SK-N-MC (cell line): ENCODE measurements at regions not wholly inside any gene's neighbourhood (a gene's known extent, or its start where the extent isn't known, plus 50 kb on each side); places are given as distances from the start of the nearest gene placed in this dataset.
"Not testable (repeated sequence)": the region's sequence is repeated elsewhere in the genome, so short reads cannot be mapped to it uniquely, and the experiment has no call there.

Experiments
- DNase-seq: peaks from one replicate; pipeline ENCODE4 v3.0.0-alpha.2; 2011; ENCODE audit warnings: low read depth, low spot score
- H3K27ac ChIP-seq: fragments of 200-600 bp; sonication (generic); 2 replicates; pipeline ENCODE4 v1.5.1; 2016; ENCODE audit warnings: mixed run types
- H3K36me3 ChIP-seq: fragments of 200-600 bp; sonication (generic); 2 replicates; pipeline ENCODE4 v1.6.1; 2017; ENCODE audit warnings: antibody characterized with exemption, low read length, mixed read lengths; ENCODE audit not compliant: insufficient read depth
- H3K4me3 ChIP-seq: fragments of 200-600 bp; sonication (generic); 2 replicates; pipeline ENCODE4 v1.5.1; 2016
- H3K9ac ChIP-seq: fragments of 200-600 bp; sonication (generic); 2 replicates; pipeline ENCODE4 v1.8.0; 2017; ENCODE audit warnings: mixed run types, mixed read lengths; ENCODE audit not compliant: insufficient read length
- H3K9me3 ChIP-seq: fragments of 200-600 bp; sonication (generic); 2 replicates; pipeline ENCODE4 v1.6.1; 2017; ENCODE audit warnings: low read depth, mild to moderate bottlenecking, antibody characterized with exemption, low read length, moderate library complexity, mixed read lengths
- EZH2 ChIP-seq: fragments of 200-600 bp; sonication (generic); IDR thresholded peaks from one replicate; pipeline ENCODE4 v1.6.1; 2017; ENCODE audit warnings: antibody characterized with exemption
- FOXP2 ChIP-seq: optimal IDR thresholded peaks from 2 replicates; pipeline ENCODE3; 2011; ENCODE audit warnings: mild to moderate bottlenecking, moderate library complexity; ENCODE audit not compliant: insufficient read depth; ENCODE audit errors: extremely low read length, control extremely low read depth
- POLR2AphosphoS5 ChIP-seq: IDR thresholded peaks from 2 replicates; pipeline ENCODE4 v1.6.1; 2012; ENCODE audit warnings: mild to moderate bottlenecking, low read depth, low read length, borderline replicate concordance

- no peaks in the 10 kb centered on the region for H3K9me3 ChIP-seq
- H3K9ac ChIP-seq, result no peak overlapping the region
- H3K27ac ChIP-seq, result no peak overlapping the region
- no peak for DNase-seq
- TF ChIP-seq EZH2 (no peak), POLR2AphosphoS5 (no peak), FOXP2 (no peak)
- no peak overlapping the region for H3K4me3 ChIP-seq
- no peaks in the 10 kb centered on the region for H3K36me3 ChIP-seq
Measured at GRCh38 chr13:44870456-44870929, 118.8 kb downstream of the NUFIP1 start.

- Histone ChIP-seq H3K9ac (no peak overlapping the region), H3K27ac (no peak overlapping the region), H3K9me3 (no peaks in the 10 kb centered on the region), H3K4me3 (no peak overlapping the region), H3K36me3 (no peaks in the 10 kb centered on the region)
- no peak for DNase-seq
- TF ChIP-seq POLR2AphosphoS5 (no peak), FOXP2 (no peak), EZH2 (no peak)
Measured at GRCh38 chr13:44869167-44869566, 120.1 kb downstream of the NUFIP1 start.

GRCh38 chr13:44868397-44868796 lies 120.9 kb downstream of the NUFIP1 start:
- Histone ChIP-seq H3K9ac (no peak overlapping the region), H3K9me3 (no peaks in the 10 kb centered on the region), H3K4me3 (no peak overlapping the region), H3K27ac (no peak overlapping the region), H3K36me3 (no peaks in the 10 kb centered on the region)
- no peak for TF ChIP-seq FOXP2
- no peak for TF ChIP-seq POLR2AphosphoS5
- TF ChIP-seq EZH2, result no peak
- no peak for DNase-seq

DNA sequence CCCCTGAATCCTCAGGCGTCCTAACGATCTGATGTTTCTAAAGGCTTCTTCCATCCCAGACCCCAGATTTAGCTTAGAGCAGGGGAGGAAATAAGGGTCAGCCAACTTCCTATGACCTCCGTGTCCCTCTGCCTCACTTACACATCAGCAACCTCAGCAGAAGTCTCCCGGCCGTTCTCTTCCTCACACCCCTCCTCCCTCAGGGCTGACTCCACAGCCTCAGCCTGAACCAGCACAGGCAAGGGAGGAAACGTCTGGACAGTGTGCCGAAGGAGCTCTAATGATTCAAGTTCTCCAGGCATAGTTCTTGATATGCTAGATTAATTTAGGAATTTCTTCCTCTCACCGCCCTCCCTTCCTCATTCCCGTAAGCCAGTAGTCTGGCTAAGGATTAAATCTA lies 121.4 kb downstream of the NUFIP1 start:
- Histone ChIP-seq H3K4me3 (no peak overlapping the region), H3K36me3 (no peaks in the 10 kb centered on the region), H3K9ac (no peak overlapping the region), H3K9me3 (no peaks in the 10 kb centered on the region), H3K27ac (no peak overlapping the region)
- no peak for TF ChIP-seq EZH2
- TF ChIP-seq POLR2AphosphoS5, result no peak
- TF ChIP-seq FOXP2, result no peak
- DNase-seq, result no peak

DNA sequence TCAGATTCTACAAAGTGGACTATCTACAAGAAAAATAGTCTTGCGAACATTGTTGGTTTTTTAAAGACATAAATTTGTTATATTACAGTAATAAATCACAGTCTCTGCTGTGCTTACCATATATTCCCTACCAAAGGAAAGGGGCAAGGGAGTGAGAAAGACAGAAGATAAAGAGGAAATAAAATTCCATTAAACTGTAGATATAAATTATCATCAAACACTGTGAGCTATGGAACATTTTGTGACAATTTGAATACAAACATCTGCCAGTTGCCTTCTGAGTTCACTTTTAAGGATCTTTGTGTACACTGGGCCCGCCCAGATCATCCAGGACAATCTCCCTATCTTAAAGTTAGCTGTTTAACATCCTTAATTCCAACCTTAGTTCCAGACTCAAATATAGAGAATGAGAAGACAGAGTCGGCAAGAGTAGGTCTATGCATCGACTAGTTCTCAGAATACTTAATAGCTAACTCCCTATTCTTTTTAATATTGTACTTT lies 122.8 kb downstream of the NUFIP1 start:
- TF ChIP-seq POLR2AphosphoS5, result no peak
- no peak for TF ChIP-seq FOXP2
- no peak for TF ChIP-seq EZH2
- no peak overlapping the region for H3K27ac ChIP-seq
- DNase-seq, result no peak
- H3K9ac ChIP-seq, result no peak overlapping the region
- H3K36me3 ChIP-seq, result no peaks in the 10 kb centered on the region
- H3K4me3 ChIP-seq, result no peak overlapping the region
- no peaks in the 10 kb centered on the region for H3K9me3 ChIP-seq

DNA sequence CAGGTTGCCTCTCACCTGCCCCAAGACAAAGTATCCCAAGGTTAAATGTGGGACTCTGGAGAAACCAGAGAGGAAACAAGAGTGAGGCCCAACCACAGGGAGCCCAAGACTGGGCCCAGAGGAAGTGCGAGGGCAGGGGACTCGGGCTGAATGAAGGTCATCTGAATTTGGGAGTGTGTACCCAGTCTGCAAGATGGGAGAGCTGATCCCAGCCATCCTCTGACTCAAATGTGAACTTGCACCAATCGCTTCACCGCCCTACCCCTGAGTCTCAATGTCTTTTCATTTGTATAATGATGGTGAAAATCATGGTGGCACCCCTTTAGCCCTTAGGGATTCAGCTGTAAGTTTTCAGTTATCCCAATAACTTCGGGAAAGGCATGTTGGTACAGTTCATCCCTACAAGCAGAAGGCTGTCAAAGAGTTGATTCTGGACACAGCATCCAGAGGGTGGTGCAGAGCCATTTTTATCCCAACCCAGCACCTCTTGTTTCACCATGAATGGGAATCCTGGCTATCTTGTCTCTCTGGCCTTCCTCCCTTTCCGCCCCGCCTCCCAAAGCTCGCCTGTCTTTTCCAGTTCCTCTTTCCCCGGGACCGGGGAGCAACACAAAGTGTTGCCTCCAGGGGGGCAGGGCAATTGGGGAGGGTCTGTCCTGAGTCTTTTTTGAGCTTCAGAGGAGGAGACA lies 123.4 kb downstream of the NUFIP1 start:
- TF ChIP-seq POLR2AphosphoS5 (no peak), EZH2 (no peak), FOXP2 (no peak)
- Histone ChIP-seq H3K9me3 (no peaks in the 10 kb centered on the region), H3K4me3 (no peak overlapping the region), H3K36me3 (no peaks in the 10 kb centered on the region), H3K27ac (no peak overlapping the region), H3K9ac (no peak overlapping the region)
- DNase-seq, result no peak

DNA sequence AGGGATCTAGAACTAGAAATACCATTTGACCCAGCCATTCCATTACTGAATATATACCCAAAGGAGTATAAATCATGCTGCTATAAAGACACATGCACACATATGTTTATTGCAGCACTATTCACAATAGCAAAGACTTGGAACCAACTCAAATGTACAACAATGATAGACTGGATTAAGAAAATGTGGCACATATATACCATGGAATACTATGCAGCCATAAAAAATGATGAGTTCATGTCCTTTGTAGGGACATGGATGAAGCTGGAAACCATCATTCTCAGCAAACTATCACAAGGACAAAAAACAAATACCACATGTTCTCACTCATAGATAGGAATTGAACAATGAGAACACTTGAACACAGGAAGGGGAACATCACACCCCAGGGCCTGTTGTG lies 125.6 kb downstream of the NUFIP1 start:
- not testable (repeated sequence) for H3K27ac ChIP-seq, DNase-seq

DNA sequence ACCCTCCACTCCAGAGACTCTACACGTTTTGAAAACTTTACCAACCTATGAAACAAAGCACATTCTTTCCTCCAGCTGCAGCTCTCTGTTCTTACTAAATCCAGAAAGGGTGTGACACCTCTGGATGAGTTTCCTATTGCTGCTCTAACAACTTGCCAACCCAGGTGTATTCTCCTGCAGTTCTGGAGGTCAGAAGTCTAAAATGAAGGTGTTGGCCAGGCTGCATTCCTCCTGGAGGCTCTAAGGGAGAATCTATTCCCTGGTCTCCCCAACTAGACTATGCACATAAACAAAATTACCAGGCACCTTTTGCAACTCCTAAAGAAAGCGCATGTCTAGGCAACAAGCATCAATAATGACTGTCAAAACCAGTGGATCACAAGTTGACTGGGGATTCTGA lies 128.8 kb downstream of the NUFIP1 start:
- H3K27ac ChIP-seq, result no peak overlapping the region
- no peak overlapping the region for H3K4me3 ChIP-seq
- TF ChIP-seq FOXP2 (no peak), POLR2AphosphoS5 (no peak), EZH2 (no peak)

More for the DNA sequence above, 125.6 kb downstream of the NUFIP1 start:
- not testable (repeated sequence) for H3K9me3 ChIP-seq, H3K36me3 ChIP-seq, H3K9ac ChIP-seq, H3K4me3 ChIP-seq

DNA sequence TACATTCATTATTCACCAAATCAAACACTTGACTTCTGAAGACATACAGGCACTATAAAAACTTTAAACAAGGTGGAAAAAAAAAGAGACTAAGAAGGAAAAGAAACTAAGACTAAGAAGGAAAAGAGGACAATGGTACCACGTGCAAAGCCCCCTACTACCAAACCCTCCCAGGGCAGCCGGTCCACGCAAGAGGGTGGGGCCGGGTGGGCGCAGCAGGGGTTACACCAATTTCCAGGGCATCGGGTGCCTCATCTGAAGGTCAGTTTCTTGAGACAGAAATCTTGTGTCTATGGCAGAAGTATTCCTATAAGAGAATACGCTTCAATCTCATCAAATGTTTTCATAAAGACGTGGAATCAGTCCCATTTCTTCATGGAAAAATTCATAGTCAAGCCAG lies 131.5 kb downstream of the NUFIP1 start:
- TF ChIP-seq FOXP2, result no peak
- no peak for TF ChIP-seq POLR2AphosphoS5
- no peak for TF ChIP-seq EZH2
- Histone ChIP-seq H3K9me3 (no peaks in the 10 kb centered on the region), H3K27ac (no peak overlapping the region), H3K9ac (no peak overlapping the region), H3K4me3 (no peak overlapping the region), H3K36me3 (no peaks in the 10 kb centered on the region)
- DNase-seq, result no peak

More for the DNA sequence above, 128.8 kb downstream of the NUFIP1 start:
- H3K9ac ChIP-seq, result no peak overlapping the region
- H3K9me3 ChIP-seq, result no peaks in the 10 kb centered on the region
- no peaks in the 10 kb centered on the region for H3K36me3 ChIP-seq
- DNase-seq, result no peak
